Testis (tissue), 2 donors: ENCODE measurements at regions not wholly inside any gene's neighbourhood (a gene's known extent, or its start where the extent isn't known, plus 50 kb on each side); places are given as distances from the start of the nearest gene placed in this dataset.

Source experiments
- DNase-seq: peaks from one replicate; pipeline ENCODE4 v3.0.0-alpha.2; 2019
- H3K27ac ChIP-seq, 2 donors: fragments of 200-600 bp; sonication (generic); one replicate each; pipeline ENCODE4 v1.5.1; 2019
- H3K27me3 ChIP-seq: fragments of 200-600 bp; sonication (generic); one replicate; pipeline ENCODE4 v1.5.1; 2019
- H3K36me3 ChIP-seq: fragments of 200-600 bp; sonication (generic); one replicate; pipeline ENCODE4 v1.5.1; 2017; ENCODE audit warnings: low read depth; ENCODE audit errors: missing control alignments
- H3K4me1 ChIP-seq: fragments of 200-600 bp; sonication (generic); one replicate; pipeline ENCODE4 v1.5.1; 2019
- H3K4me3 ChIP-seq, 2 donors: fragments of 200-600 bp; sonication (generic); one replicate each; pipeline ENCODE4 v1.5.1; 2017 to 2019
- H3K9me3 ChIP-seq: fragments of 200-600 bp; sonication (generic); one replicate; pipeline ENCODE4 v1.5.1; 2017
- POLR2A ChIP-seq: fragments of 450-650 bp; IDR thresholded peaks from one replicate; pipeline ENCODE4 v1.6.1; 2017; ENCODE audit warnings: antibody characterized with exemption, mild to moderate bottlenecking, moderate library complexity
- WGBS, 2 donors: methylation state at CpG; one replicate each; pipeline ENCODE4 v1.1.5; 2018; 5-methylcytosine and 5-hydroxymethylcytosine counted together
- intact Hi-C: fragments of 100-400 bp; cut with DNase I; formaldehyde crosslinking; loops from one replicate; pipeline ENCODE4 v1.15.1; 2023; ENCODE audit warnings: low total_unique reads
- TF ChIP-seq, protein P1 (sequence below), 3 experiments: fragments of 450-650 bp in 2 of 3; fragments of 200-600 bp in 1 of 3; sonication (generic) in 1 of 3; IDR thresholded peaks; one replicate each; pipeline ENCODE4 v1.5.1; 2016 to 2019; ENCODE audit warnings: antibody characterized with exemption in 3 of 3, mild to moderate bottlenecking in 2 of 3, moderate library complexity in 1 of 3

DNA sequence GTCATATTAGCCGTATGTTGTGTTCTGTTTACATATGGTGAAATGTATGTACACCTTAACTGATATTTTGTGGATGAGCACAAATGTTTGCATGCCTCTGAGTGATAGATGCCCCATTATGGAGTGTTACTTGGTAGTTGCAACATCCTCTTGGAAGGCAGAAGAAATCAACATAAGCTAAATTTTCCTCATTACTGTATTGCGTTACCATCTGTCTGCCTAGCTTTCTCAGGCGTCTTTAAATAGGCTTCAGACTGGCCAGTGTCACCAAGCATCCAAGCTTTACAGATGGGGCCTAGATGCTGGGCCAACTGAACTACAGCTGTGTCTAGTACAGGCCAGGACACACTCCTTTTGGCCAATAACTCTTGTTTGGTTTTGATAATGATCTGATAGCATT, 250.6 kb downstream of the SAMD5 start:
- intact Hi-C loops, result no loop called here
- TF ChIP-seq POLR2A, result no peak
- TF ChIP-seq, protein P1, sequence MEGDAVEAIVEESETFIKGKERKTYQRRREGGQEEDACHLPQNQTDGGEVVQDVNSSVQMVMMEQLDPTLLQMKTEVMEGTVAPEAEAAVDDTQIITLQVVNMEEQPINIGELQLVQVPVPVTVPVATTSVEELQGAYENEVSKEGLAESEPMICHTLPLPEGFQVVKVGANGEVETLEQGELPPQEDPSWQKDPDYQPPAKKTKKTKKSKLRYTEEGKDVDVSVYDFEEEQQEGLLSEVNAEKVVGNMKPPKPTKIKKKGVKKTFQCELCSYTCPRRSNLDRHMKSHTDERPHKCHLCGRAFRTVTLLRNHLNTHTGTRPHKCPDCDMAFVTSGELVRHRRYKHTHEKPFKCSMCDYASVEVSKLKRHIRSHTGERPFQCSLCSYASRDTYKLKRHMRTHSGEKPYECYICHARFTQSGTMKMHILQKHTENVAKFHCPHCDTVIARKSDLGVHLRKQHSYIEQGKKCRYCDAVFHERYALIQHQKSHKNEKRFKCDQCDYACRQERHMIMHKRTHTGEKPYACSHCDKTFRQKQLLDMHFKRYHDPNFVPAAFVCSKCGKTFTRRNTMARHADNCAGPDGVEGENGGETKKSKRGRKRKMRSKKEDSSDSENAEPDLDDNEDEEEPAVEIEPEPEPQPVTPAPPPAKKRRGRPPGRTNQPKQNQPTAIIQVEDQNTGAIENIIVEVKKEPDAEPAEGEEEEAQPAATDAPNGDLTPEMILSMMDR (IDR thresholded peaks at IDR 0.05), result no peak
- Histone ChIP-seq H3K36me3 (no peaks in the 10 kb centered on the region), H3K4me1 (no peaks in the 10 kb centered on the region), H3K27me3 (no peaks in the 10 kb centered on the region), H3K27ac (peak overlapping the region; percentile 25 to 35), H3K9me3 (no peaks in the 10 kb centered on the region), H3K4me3 (no peak overlapping the region)
- no peak for DNase-seq
- WGBS, 2 donors, result 89 to 97% methylated on average over 3 of the region's 3 CpGs

- Histone ChIP-seq H3K9me3 (no peaks in the 10 kb centered on the region), H3K4me3 (no peak overlapping the region), H3K4me1 (no peaks in the 10 kb centered on the region), H3K36me3 (no peaks in the 10 kb centered on the region), H3K27ac (no peak overlapping the region), H3K27me3 (no peaks in the 10 kb centered on the region)
- TF ChIP-seq, protein P1 (IDR thresholded peaks at IDR 0.05), result no peak
- TF ChIP-seq POLR2A, result no peak
- DNase-seq, result no peak
- intact Hi-C loops, result no loop called here
Observed at GRCh38 chr6:147759536-147759935, 251.0 kb downstream of the SAMD5 start.

GRCh38 chr6:147765541-147765940, 257.1 kb downstream of the SAMD5 start:
- no peak for DNase-seq
- intact Hi-C loops, result no loop called here
- 49 to 68% methylated on average over 5 of the region's 5 CpGs for WGBS, 2 donors
- no peak for TF ChIP-seq POLR2A
- TF ChIP-seq, protein P1 (IDR thresholded peaks at IDR 0.05), result no peak
- Histone ChIP-seq H3K27ac (no peak overlapping the region), H3K4me1 (no peaks in the 10 kb centered on the region), H3K27me3 (no peaks in the 10 kb centered on the region), H3K9me3 (no peaks in the 10 kb centered on the region), H3K36me3 (no peaks in the 10 kb centered on the region), H3K4me3 (no peak overlapping the region)

- Histone ChIP-seq H3K36me3 (no peaks in the 10 kb centered on the region), H3K9me3 (no peaks in the 10 kb centered on the region), H3K4me1 (no peaks in the 10 kb centered on the region), H3K4me3 (no peak overlapping the region), H3K27ac (no peak overlapping the region), H3K27me3 (no peaks in the 10 kb centered on the region)
- DNase-seq, result no peak
- intact Hi-C loops, result no loop called here
- WGBS, 2 donors, result 87 to 92% methylated on average over 5 of the region's 5 CpGs
- TF ChIP-seq, protein P1 (IDR thresholded peaks at IDR 0.05), result no peak
- TF ChIP-seq POLR2A, result no peak
Observed at GRCh38 chr6:147768969-147769368, 260.5 kb downstream of the SAMD5 start.

DNA sequence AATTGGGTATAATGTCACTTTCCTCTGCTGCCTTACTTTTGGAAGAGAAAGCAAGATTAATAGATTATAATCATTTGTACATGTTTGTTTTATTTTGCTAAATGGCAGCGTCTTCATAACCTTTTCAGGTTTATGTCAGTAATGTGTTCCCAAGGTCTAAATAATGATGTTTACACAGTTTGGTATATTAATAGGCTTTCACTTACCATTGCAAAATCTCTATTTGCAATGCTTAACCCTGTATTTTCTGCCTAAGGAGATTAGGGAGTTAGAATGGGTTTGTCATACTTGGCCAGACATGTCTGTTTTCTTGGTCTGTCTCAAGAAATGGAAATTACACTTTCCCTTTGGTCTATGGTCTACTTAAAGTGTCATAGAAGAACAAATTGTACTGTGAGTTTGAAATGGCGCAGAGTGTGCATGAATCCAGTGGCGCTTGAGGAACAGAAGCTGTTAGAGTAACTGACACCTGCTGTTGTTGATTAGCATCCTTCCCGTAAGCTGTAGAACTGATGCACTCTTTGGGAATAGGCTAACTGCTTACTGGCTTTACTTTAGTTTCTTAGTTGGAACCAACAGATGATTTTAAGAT, 261.1 kb downstream of the SAMD5 start:
- Histone ChIP-seq H3K27ac (no peak overlapping the region), H3K4me1 (no peaks in the 10 kb centered on the region), H3K27me3 (no peaks in the 10 kb centered on the region), H3K36me3 (no peaks in the 10 kb centered on the region), H3K4me3 (no peak overlapping the region), H3K9me3 (no peaks in the 10 kb centered on the region)
- DNase-seq, result no peak
- WGBS, 2 donors, result 86 to 95% methylated on average over 4 of the region's 4 CpGs
- intact Hi-C loops, result no loop called here
- TF ChIP-seq POLR2A, result no peak
- TF ChIP-seq, protein P1 (IDR thresholded peaks at IDR 0.05), result no peak
